GM23248 (cell line): ENCODE measurements at regions not wholly inside any gene's neighbourhood (a gene's known extent, or its start where the extent isn't known, plus 50 kb on each side); places are given as distances from the start of the nearest gene placed in this dataset.

Source experiments
- DNase-seq: peaks from one replicate; pipeline ENCODE4 v3.0.0-alpha.2; 2015
- H2AFZ ChIP-seq: fragments of 200-600 bp; sonication (generic); 2 replicates; pipeline ENCODE4 v1.6.1; 2016; ENCODE audit warnings: antibody characterized with exemption
- H3F3A ChIP-seq: fragments of 200-600 bp; sonication (generic); 2 replicates; pipeline ENCODE4 v1.6.1; 2016; ENCODE audit warnings: mild to moderate bottlenecking, antibody characterized with exemption, mixed run types; ENCODE audit not compliant: insufficient read depth
- H3K27ac ChIP-seq: fragments of 200-600 bp; sonication (generic); 2 replicates; pipeline ENCODE4 v1.5.1; 2016; ENCODE audit warnings: mild to moderate bottlenecking
- H3K27me3 ChIP-seq: fragments of 200-600 bp; sonication (generic); replicated peaks from 2 replicates; pipeline ENCODE4 v1.6.1; 2016; ENCODE audit warnings: mild to moderate bottlenecking; ENCODE audit not compliant: insufficient read depth
- H3K36me3 ChIP-seq: fragments of 200-600 bp; sonication (generic); 2 replicates; pipeline ENCODE4 v1.6.1; 2016; ENCODE audit warnings: low read depth, mild to moderate bottlenecking
- H3K4me1 ChIP-seq: fragments of 200-600 bp; sonication (generic); 2 replicates; pipeline ENCODE4 v1.6.1; 2016; ENCODE audit warnings: mild to moderate bottlenecking; ENCODE audit not compliant: insufficient read depth
- H3K4me2 ChIP-seq: fragments of 200-600 bp; sonication (generic); one replicate; pipeline ENCODE4 v1.6.1; 2016; ENCODE audit warnings: mild to moderate bottlenecking; ENCODE audit not compliant: unreplicated experiment
- H3K4me3 ChIP-seq: fragments of 200-600 bp; sonication (generic); 2 replicates; pipeline ENCODE4 v1.5.1; 2016; ENCODE audit warnings: mild to moderate bottlenecking
- H3K79me2 ChIP-seq: fragments of 200-600 bp; sonication (generic); 2 replicates; pipeline ENCODE4 v1.6.1; 2016; ENCODE audit warnings: mild to moderate bottlenecking; ENCODE audit not compliant: insufficient read depth
- H3K9ac ChIP-seq: fragments of 200-600 bp; sonication (generic); 2 replicates; pipeline ENCODE4 v1.6.1; 2016; ENCODE audit warnings: mild to moderate bottlenecking
- H3K9me2 ChIP-seq: fragments of 200-600 bp; sonication (generic); 2 replicates; pipeline ENCODE4 v1.6.1; 2016; ENCODE audit warnings: mixed run types, mild to moderate bottlenecking, moderate library complexity; ENCODE audit not compliant: insufficient read depth
- H3K9me3 ChIP-seq: fragments of 200-600 bp; sonication (generic); one replicate; pipeline ENCODE4 v1.6.1; 2017; ENCODE audit warnings: low read depth
- H4K20me1 ChIP-seq: fragments of 200-600 bp; sonication (generic); 2 replicates; pipeline ENCODE4 v1.6.0; 2016; ENCODE audit not compliant: insufficient read depth
- EZH2 ChIP-seq: fragments of 200-600 bp; sonication (generic); IDR thresholded peaks from 2 replicates; pipeline ENCODE4 v1.6.1; 2018; ENCODE audit warnings: antibody characterized with exemption, mild to moderate bottlenecking; ENCODE audit not compliant: insufficient read depth, poor library complexity, severe bottlenecking
- EZH2phosphoT487 ChIP-seq: fragments of 200-600 bp; sonication (generic); IDR thresholded peaks from 2 replicates; pipeline ENCODE4 v1.6.1; 2018; ENCODE audit warnings: antibody characterized with exemption, moderate library complexity, mild to moderate bottlenecking, low read depth; ENCODE audit not compliant: insufficient read depth
- WGBS, 2 experiments: methylation state at CpG; one replicate each; pipeline ENCODE4 v1.1.6; 2015 to 2017; ENCODE audit warnings: low lambda C conversion rate in 2 of 2, low coverage in 1 of 2; ENCODE audit errors: missing lambda C conversion rate in 2 of 2; 5-methylcytosine and 5-hydroxymethylcytosine counted together
- in situ Hi-C: fragments of 300-500 bp; cut with MboI; formaldehyde crosslinking; loops from 2 replicates; pipeline ENCODE4 v1.15.0; 2020

- no peak overlapping the region for H2AFZ ChIP-seq
- H3K9me3 ChIP-seq = no peaks in the 10 kb centered on the region
- no peaks in the 10 kb centered on the region for H3K9me2 ChIP-seq
- H3K4me1 ChIP-seq = no peaks in the 10 kb centered on the region
- peaks cover 3% of the 10 kb centered on the region; the same call in 1 of the 2 replicates for H3K27me3 ChIP-seq
- no peak for DNase-seq
- H3K27ac ChIP-seq = no peak overlapping the region
- no peaks in the 10 kb centered on the region for H3K36me3 ChIP-seq
- no peak overlapping the region for H3K4me3 ChIP-seq
- H3F3A ChIP-seq = no peaks in the 10 kb centered on the region
- 30 to 40% methylated on average over 5 of the region's 5 CpGs for WGBS, 2 experiments
- in situ Hi-C loops = no loop called here
- H3K4me2 ChIP-seq = no peak overlapping the region
- no peak for TF ChIP-seq EZH2phosphoT487
- no peak for TF ChIP-seq EZH2
- no peaks in the 10 kb centered on the region for H4K20me1 ChIP-seq
- H3K9ac ChIP-seq = no peak overlapping the region
- no peaks in the 10 kb centered on the region for H3K79me2 ChIP-seq
These were observed 409.8 kb downstream of the MATN1 start for GRCh38 chr1:30313584-30313983.

DNA sequence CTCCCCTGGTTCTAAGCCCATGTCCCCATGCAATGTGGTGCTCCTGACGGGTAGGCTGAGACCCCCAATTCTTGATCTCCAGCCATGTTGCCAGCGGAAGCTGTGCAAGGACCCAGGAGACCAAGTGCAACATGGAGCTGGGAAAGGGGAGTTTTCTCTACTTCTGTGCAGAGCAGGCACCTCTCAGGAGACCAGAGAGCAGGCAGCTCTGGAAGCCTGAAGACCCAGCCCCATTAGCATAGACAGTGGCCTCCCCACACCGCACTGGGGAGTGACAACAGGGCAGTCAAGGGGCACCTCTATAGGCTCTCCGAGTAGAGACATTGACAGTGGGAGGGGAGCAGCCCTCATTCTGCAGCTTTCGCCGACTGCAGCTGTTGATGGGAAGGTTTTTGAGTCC lies 410.2 kb downstream of the MATN1 start:
- no peak overlapping the region for H3K4me3 ChIP-seq
- no peak overlapping the region for H3K27ac ChIP-seq
- H3K36me3 ChIP-seq = no peaks in the 10 kb centered on the region
- H3K9me2 ChIP-seq = no peaks in the 10 kb centered on the region
- H3F3A ChIP-seq = no peaks in the 10 kb centered on the region
- no peaks in the 10 kb centered on the region for H3K4me1 ChIP-seq
- no peak for DNase-seq
- TF ChIP-seq EZH2phosphoT487 (no peak), EZH2 (no peak)
- in situ Hi-C loops = no loop called here
- no peaks in the 10 kb centered on the region for H3K79me2 ChIP-seq
- peaks cover 7% of the 10 kb centered on the region; the same call in 1 of the 2 replicates for H3K27me3 ChIP-seq
- H2AFZ ChIP-seq = no peak overlapping the region
- H4K20me1 ChIP-seq = no peaks in the 10 kb centered on the region
- WGBS, 2 experiments = 41 to 42% methylated on average over 6 of the region's 6 CpGs
- no peak overlapping the region for H3K4me2 ChIP-seq
- no peaks in the 10 kb centered on the region for H3K9me3 ChIP-seq
- H3K9ac ChIP-seq = no peak overlapping the region

- DNase-seq = no peak
- Histone ChIP-seq H3K9me2 (no peaks in the 10 kb centered on the region), H3F3A (no peaks in the 10 kb centered on the region), H2AFZ (no peak overlapping the region), H3K9me3 (no peaks in the 10 kb centered on the region), H3K79me2 (no peaks in the 10 kb centered on the region), H3K36me3 (no peaks in the 10 kb centered on the region), H3K4me3 (no peak overlapping the region), H3K9ac (no peak overlapping the region), H3K4me2 (no peak overlapping the region), H3K27ac (no peak overlapping the region), H3K4me1 (no peaks in the 10 kb centered on the region), H3K27me3 (peaks cover 7% of the 10 kb centered on the region; the same call in 1 of the 2 replicates), H4K20me1 (no peaks in the 10 kb centered on the region)
- in situ Hi-C loops = no loop called here
- WGBS, 2 experiments = 42 to 53% methylated on average over 7 of the region's 7 CpGs
- TF ChIP-seq EZH2phosphoT487 = no peak
- TF ChIP-seq EZH2 = no peak
These were observed 411.2 kb downstream of the MATN1 start for GRCh38 chr1:30312226-30312625.

- 75 to 93% methylated on average over 1 of the region's 1 CpG for WGBS, 2 experiments
- H3K27me3 ChIP-seq = peaks cover 7% of the 10 kb centered on the region; the same call in 1 of the 2 replicates
- no peak for TF ChIP-seq EZH2
- TF ChIP-seq EZH2phosphoT487 = no peak
- no peaks in the 10 kb centered on the region for H4K20me1 ChIP-seq
- no peak overlapping the region for H3K4me3 ChIP-seq
- no peak for DNase-seq
- H3K36me3 ChIP-seq = no peaks in the 10 kb centered on the region
- H3K4me2 ChIP-seq = no peak overlapping the region
- H3F3A ChIP-seq = no peaks in the 10 kb centered on the region
- no peak overlapping the region for H3K27ac ChIP-seq
- in situ Hi-C loops = no loop called here
- no peak overlapping the region for H2AFZ ChIP-seq
- no peaks in the 10 kb centered on the region for H3K79me2 ChIP-seq
- no peak overlapping the region for H3K9ac ChIP-seq
- no peaks in the 10 kb centered on the region for H3K9me2 ChIP-seq
- no peaks in the 10 kb centered on the region for H3K4me1 ChIP-seq
- H3K9me3 ChIP-seq = no peaks in the 10 kb centered on the region
These were observed 411.6 kb downstream of the MATN1 start for GRCh38 chr1:30311749-30312148.
